Body of pancreas (tissue), 4 donors: ENCODE measurements at regions not wholly inside any gene's neighbourhood (a gene's known extent, or its start where the extent isn't known, plus 50 kb on each side); places are given as distances from the start of the nearest gene placed in this dataset.

Experiments used
- CTCF ChIP-seq, 7 experiments: fragments of 450-650 bp in 4 of 7; fragments of 200-600 bp in 3 of 7; sonication (generic) in 3 of 7; IDR thresholded peaks; one replicate each; pipeline ENCODE4 v1.5.1; 2016 to 2019; ENCODE audit warnings: antibody characterized with exemption in 7 of 7
- POLR2A ChIP-seq, 3 donors: fragments of 450-650 bp; IDR thresholded peaks; one replicate each; pipeline ENCODE4 v1.6.1; 2016; ENCODE audit warnings: antibody characterized with exemption in 3 of 3, mild to moderate bottlenecking in 2 of 3

GRCh38 chr2:194896871-194897270, 760.2 kb upstream of the SLC39A10 start:
- TF ChIP-seq CTCF (IDR thresholded peaks at IDR 0.05) (no peak), POLR2A (IDR thresholded peaks at IDR 0.05) (no peak)
